ENCODE measurements at regions not wholly inside any gene's neighbourhood (a gene's known extent, or its start where the extent isn't known, plus 50 kb on each side); places are given as distances from the start of the nearest gene placed in this dataset.

DNA sequence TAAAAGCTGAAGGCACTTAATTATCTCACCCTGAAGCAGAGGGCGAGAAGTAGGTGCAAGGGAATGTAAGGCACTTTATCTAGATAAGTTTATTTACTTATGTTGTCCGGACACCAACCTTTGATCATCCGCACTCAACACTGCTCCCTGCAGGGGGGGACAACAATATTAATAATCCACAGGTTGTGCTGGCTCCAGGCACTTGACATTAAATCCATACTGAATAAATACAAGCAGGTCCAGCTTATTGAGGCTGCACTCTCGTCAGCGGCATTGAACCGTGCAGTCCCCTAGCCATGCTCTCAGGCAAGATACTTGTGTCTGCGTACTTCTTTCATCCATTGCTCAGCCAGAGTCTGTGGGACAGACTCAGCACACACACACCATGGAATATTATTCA is 374.5 kb upstream of the NBEA start:
- no peak for DNase-seq
- Mint-ChIP-seq H3K27ac (no peak overlapping the region), H3K4me3 (no peak overlapping the region), H3K36me3 (no peaks in the 10 kb centered on the region), H3K27me3 (peaks cover under 1% of the 10 kb centered on the region), H3K9me3 (no peaks in the 10 kb centered on the region), H3K4me1 (no peaks in the 10 kb centered on the region)

- H3K36me3 Mint-ChIP-seq, result no peaks in the 10 kb centered on the region
- DNase-seq, result no peak
- no peaks in the 10 kb centered on the region for H3K27me3 Mint-ChIP-seq
- H3K4me3 Mint-ChIP-seq, result no peak overlapping the region
- no peaks in the 10 kb centered on the region for H3K9me3 Mint-ChIP-seq
- no peak overlapping the region for H3K27ac Mint-ChIP-seq
- no peaks in the 10 kb centered on the region for H3K4me1 Mint-ChIP-seq
Measured at GRCh38 chr13:34570698-34571353, 371.2 kb upstream of the NBEA start.

- Mint-ChIP-seq H3K9me3 (no peaks in the 10 kb centered on the region), H3K4me1 (no peaks in the 10 kb centered on the region), H3K36me3 (no peaks in the 10 kb centered on the region), H3K4me3 (no peak overlapping the region), H3K27ac (no peak overlapping the region), H3K27me3 (no peaks in the 10 kb centered on the region)
- DNase-seq, result no peak
Measured at GRCh38 chr13:34571716-34572115, 370.4 kb upstream of the NBEA start.

- Mint-ChIP-seq H3K27ac (no peak overlapping the region), H3K4me1 (no peaks in the 10 kb centered on the region), H3K9me3 (no peaks in the 10 kb centered on the region), H3K27me3 (no peaks in the 10 kb centered on the region), H3K4me3 (no peak overlapping the region), H3K36me3 (no peaks in the 10 kb centered on the region)
- DNase-seq, result no peak
Measured at GRCh38 chr13:34577051-34577450, 365.0 kb upstream of the NBEA start.

GRCh38 chr13:34578471-34578870 is 363.6 kb upstream of the NBEA start:
- no peak overlapping the region for H3K27ac Mint-ChIP-seq
- no peak overlapping the region for H3K4me3 Mint-ChIP-seq
- H3K9me3 Mint-ChIP-seq, result no peaks in the 10 kb centered on the region
- no peaks in the 10 kb centered on the region for H3K27me3 Mint-ChIP-seq
- DNase-seq, result no peak
- H3K4me1 Mint-ChIP-seq, result no peaks in the 10 kb centered on the region
- no peaks in the 10 kb centered on the region for H3K36me3 Mint-ChIP-seq

- Mint-ChIP-seq H3K27ac (no peak overlapping the region), H3K27me3 (no peaks in the 10 kb centered on the region)
Measured at GRCh38 chr13:34578917-34579316, 363.2 kb upstream of the NBEA start.

GRCh38 chr13:34583181-34583580 is 358.9 kb upstream of the NBEA start:
- Mint-ChIP-seq H3K4me1 (no peaks in the 10 kb centered on the region), H3K36me3 (no peaks in the 10 kb centered on the region), H3K27ac (no peak overlapping the region), H3K9me3 (no peaks in the 10 kb centered on the region), H3K27me3 (no peaks in the 10 kb centered on the region), H3K4me3 (no peak overlapping the region)
- no peak for DNase-seq

More at GRCh38 chr13:34578917-34579316, 363.2 kb upstream of the NBEA start:
- no peak for DNase-seq
- H3K4me1 Mint-ChIP-seq, result no peaks in the 10 kb centered on the region
- no peaks in the 10 kb centered on the region for H3K9me3 Mint-ChIP-seq
- no peak overlapping the region for H3K4me3 Mint-ChIP-seq
- no peaks in the 10 kb centered on the region for H3K36me3 Mint-ChIP-seq

GRCh38 chr13:34587576-34587975 is 354.5 kb upstream of the NBEA start:
- Mint-ChIP-seq H3K9me3 (no peaks in the 10 kb centered on the region), H3K36me3 (no peaks in the 10 kb centered on the region), H3K4me3 (no peak overlapping the region), H3K27me3 (peaks cover 5% of the 10 kb centered on the region), H3K27ac (no peak overlapping the region), H3K4me1 (no peaks in the 10 kb centered on the region)
- DNase-seq, result peak; percentile 2

- Mint-ChIP-seq H3K4me1 (no peaks in the 10 kb centered on the region), H3K27ac (no peak overlapping the region), H3K27me3 (peaks cover 5% of the 10 kb centered on the region), H3K9me3 (no peaks in the 10 kb centered on the region), H3K4me3 (no peak overlapping the region), H3K36me3 (no peaks in the 10 kb centered on the region)
- DNase-seq, result no peak
Measured at GRCh38 chr13:34588362-34588761, 353.7 kb upstream of the NBEA start.

DNA sequence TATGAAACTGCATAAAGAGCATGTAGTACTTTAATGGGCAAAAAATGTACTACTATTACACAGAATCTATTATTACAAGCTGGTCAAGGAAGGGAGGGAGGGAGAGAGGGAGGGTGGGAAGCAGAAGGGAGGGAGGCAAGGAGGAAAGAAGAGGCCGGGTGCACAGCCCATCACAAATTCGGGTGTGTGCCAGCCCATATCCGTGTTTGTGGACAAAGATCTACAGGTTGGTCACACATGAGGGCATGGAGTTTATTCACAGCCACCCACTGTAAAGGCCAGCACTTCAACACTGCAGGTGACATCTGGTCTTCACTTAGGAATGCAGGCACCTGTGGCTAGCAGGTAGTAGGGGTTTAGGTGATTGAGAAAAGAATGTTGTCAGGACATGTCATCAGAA is 352.5 kb upstream of the NBEA start:
- Mint-ChIP-seq H3K27ac (no peak overlapping the region), H3K36me3 (no peaks in the 10 kb centered on the region), H3K27me3 (peaks cover 5% of the 10 kb centered on the region), H3K4me1 (no peaks in the 10 kb centered on the region), H3K9me3 (no peaks in the 10 kb centered on the region), H3K4me3 (no peak overlapping the region)
- DNase-seq, result no peak

DNA sequence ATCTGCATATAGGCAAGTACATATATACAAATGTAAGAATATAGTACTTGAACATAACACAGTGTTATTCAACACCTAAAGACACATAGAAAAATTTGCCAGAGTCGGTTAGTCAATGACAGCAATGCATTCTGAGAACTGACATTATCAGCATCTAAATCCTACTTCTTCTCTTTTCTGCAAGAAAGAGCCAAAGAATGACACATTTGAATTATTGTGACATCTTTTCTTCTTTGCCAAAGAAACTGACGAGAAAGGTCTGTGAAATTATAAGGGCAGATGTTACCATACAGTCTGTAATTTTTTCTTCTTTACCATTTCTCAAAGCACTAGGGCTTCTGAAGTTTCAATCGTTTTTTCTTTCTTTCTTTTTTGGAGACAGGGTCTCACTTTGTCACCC is 350.9 kb upstream of the NBEA start:
- no peaks in the 10 kb centered on the region for H3K9me3 Mint-ChIP-seq
- peaks cover 10% of the 10 kb centered on the region for H3K27me3 Mint-ChIP-seq
- H3K27ac Mint-ChIP-seq, result no peak overlapping the region
- no peaks in the 10 kb centered on the region for H3K4me1 Mint-ChIP-seq
- no peak for DNase-seq
- no peaks in the 10 kb centered on the region for H3K36me3 Mint-ChIP-seq
- H3K4me3 Mint-ChIP-seq, result no peak overlapping the region

DNA sequence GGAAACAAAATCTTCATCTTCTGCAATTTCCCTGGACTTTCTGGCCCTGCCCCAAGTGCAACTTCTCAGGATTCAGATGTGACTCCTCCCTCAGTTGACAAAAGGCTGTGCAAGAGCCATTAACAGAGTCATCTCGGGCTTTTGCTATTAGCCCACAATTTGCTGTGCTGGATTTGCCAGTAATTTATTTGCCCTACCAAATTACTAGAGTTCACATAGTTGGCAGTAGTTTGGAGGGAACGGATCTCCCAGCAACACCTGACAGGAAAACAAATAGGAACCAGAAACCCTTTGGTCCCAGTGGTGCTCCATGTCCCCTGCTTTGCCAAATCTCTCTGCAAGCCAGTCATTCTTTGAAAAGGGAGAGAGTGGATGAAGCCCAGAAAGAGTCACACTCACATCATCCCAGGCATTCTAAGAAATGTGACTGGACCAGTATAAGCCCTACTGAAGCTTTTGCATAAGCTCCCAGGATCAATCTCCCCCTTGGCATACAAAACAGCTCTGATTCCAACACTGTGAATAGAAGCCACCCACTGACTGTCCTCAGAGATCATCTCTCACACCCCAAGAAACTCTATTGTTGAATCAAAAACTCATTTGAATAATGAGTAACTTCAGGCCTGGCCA is 350.1 kb upstream of the NBEA start:
- Mint-ChIP-seq H3K36me3 (no peaks in the 10 kb centered on the region), H3K9me3 (no peaks in the 10 kb centered on the region), H3K4me1 (no peaks in the 10 kb centered on the region), H3K4me3 (no peak overlapping the region), H3K27ac (no peak overlapping the region), H3K27me3 (peaks cover 15% of the 10 kb centered on the region)
- no peak for DNase-seq

DNA sequence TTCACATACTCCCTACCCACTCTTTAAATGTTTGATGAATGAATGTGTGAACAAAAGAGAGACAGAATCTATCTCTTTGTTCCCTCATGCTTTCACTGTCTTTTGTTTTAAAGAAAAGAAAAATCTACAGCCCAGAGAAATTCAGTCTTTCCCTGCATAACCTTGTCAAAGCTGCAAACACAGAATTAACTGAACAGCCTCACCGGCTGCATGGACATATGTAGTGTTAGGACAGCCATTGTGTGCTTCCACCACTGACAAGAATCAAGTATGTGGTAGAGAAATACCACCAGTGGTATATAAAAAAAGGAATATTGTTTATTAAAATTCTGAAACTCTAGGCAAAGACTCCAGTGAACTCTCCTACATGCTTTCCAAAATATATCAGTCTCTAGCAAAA is 348.4 kb upstream of the NBEA start:
- Mint-ChIP-seq H3K4me1 (no peaks in the 10 kb centered on the region), H3K27me3 (peaks cover 15% of the 10 kb centered on the region), H3K9me3 (no peaks in the 10 kb centered on the region), H3K27ac (no peak overlapping the region), H3K4me3 (no peak overlapping the region), H3K36me3 (no peaks in the 10 kb centered on the region)
- DNase-seq, result no peak

GRCh38 chr13:34594507-34594906 is 347.6 kb upstream of the NBEA start:
- H3K9me3 Mint-ChIP-seq, result no peaks in the 10 kb centered on the region
- H3K4me3 Mint-ChIP-seq, result no peak overlapping the region
- no peaks in the 10 kb centered on the region for H3K4me1 Mint-ChIP-seq
- no peaks in the 10 kb centered on the region for H3K36me3 Mint-ChIP-seq
- DNase-seq, result no peak
- H3K27me3 Mint-ChIP-seq, result peaks cover 15% of the 10 kb centered on the region
- no peak overlapping the region for H3K27ac Mint-ChIP-seq

DNA sequence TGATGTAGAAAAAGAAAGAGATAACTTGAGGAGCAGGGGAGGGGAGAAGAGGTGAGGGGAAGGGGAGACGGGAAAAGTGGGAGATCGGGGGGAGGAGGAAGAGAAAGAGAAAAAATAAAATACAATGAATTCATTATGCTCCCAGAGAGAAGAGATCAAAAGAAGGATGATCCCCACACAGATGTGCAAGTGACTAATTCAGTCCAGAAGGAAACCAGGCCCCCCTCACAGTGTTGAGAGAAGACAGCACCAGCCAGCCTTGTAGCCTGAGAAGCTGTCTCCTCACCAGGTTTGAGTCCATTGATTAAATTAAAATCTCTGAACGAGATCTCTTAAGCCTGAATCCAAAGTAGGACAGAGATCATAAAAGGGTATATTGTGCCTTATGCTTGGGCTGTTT is 333.7 kb upstream of the NBEA start:
- peaks cover 9% of the 10 kb centered on the region for H3K27me3 Mint-ChIP-seq
- H3K27ac Mint-ChIP-seq, result no peak overlapping the region
- H3K4me1 Mint-ChIP-seq, result no peaks in the 10 kb centered on the region
- no peak overlapping the region for H3K4me3 Mint-ChIP-seq
- no peaks in the 10 kb centered on the region for H3K36me3 Mint-ChIP-seq
- H3K9me3 Mint-ChIP-seq, result no peaks in the 10 kb centered on the region
- no peak for DNase-seq

- Mint-ChIP-seq H3K27ac (no peak overlapping the region), H3K27me3 (peaks cover 4% of the 10 kb centered on the region), H3K36me3 (no peaks in the 10 kb centered on the region), H3K4me3 (no peak overlapping the region), H3K9me3 (peaks cover 1% of the 10 kb centered on the region), H3K4me1 (no peaks in the 10 kb centered on the region)
- DNase-seq, result no peak
Measured at GRCh38 chr13:34611671-34612070, 330.4 kb upstream of the NBEA start.
